Stomach smooth muscle (tissue), 2 donors: ENCODE measurements at regions not wholly inside any gene's neighbourhood (a gene's known extent, or its start where the extent isn't known, plus 50 kb on each side); places are given as distances from the start of the nearest gene placed in this dataset.

Experiments used
- H3K27ac ChIP-seq: one replicate; pipeline ENCODE4 v1.7.0; 2013; ENCODE audit warnings: mild to moderate bottlenecking, low read length, inconsistent platforms
- H3K27me3 ChIP-seq, 2 donors: one replicate each; pipeline ENCODE4 v1.7.0; 2013; ENCODE audit warnings: low read length in 2 of 2; ENCODE audit not compliant: insufficient read depth in 2 of 2, control insufficient read depth in 1 of 2
- H3K36me3 ChIP-seq, 2 donors: one replicate each; pipeline ENCODE4 v1.7.0; 2013; ENCODE audit warnings: low read length in 2 of 2; ENCODE audit not compliant: control insufficient read depth in 2 of 2, insufficient read depth in 2 of 2
- H3K4me1 ChIP-seq: one replicate; pipeline ENCODE4 v1.7.0; 2013; ENCODE audit warnings: low read length; ENCODE audit not compliant: control insufficient read depth, insufficient read depth
- H3K4me3 ChIP-seq, 2 donors: one replicate each; pipeline ENCODE4 v1.7.0; 2013; ENCODE audit warnings: low read length in 2 of 2
- H3K9ac ChIP-seq, 2 donors: one replicate each; pipeline ENCODE4 v1.7.0; 2013; ENCODE audit warnings: low read length in 2 of 2, mild to moderate bottlenecking in 1 of 2
- H3K9me3 ChIP-seq, 2 donors: one replicate each; pipeline ENCODE4 v1.7.0; 2013; ENCODE audit warnings: low read length in 2 of 2; ENCODE audit not compliant: control insufficient read depth in 2 of 2
- donor health status: healthy.
- donor health status: Pancreatic carcinoma.

- H3K36me3 ChIP-seq: no peaks in the 10 kb centered on the region
- H3K9me3 ChIP-seq: no peaks in the 10 kb centered on the region
- no peak overlapping the region for H3K27ac ChIP-seq
- no peak overlapping the region for H3K9ac ChIP-seq
- no peaks in the 10 kb centered on the region for H3K27me3 ChIP-seq
- no peaks in the 10 kb centered on the region for H3K4me1 ChIP-seq
- H3K4me3 ChIP-seq: no peak overlapping the region
Observed at GRCh38 chr4:74531963-74532794, 87.2 kb downstream of the AREG start.

- H3K9me3 ChIP-seq: no peaks in the 10 kb centered on the region
- no peak overlapping the region for H3K9ac ChIP-seq
- H3K36me3 ChIP-seq: no peaks in the 10 kb centered on the region
- no peaks in the 10 kb centered on the region for H3K4me1 ChIP-seq
- H3K4me3 ChIP-seq: no peak overlapping the region
- no peak overlapping the region for H3K27ac ChIP-seq
- no peaks in the 10 kb centered on the region for H3K27me3 ChIP-seq
Observed at GRCh38 chr4:74534121-74534520, 89.2 kb downstream of the AREG start.

GRCh38 chr4:74534936-74535335 is 90.0 kb downstream of the AREG start:
- Histone ChIP-seq H3K4me1 (no peaks in the 10 kb centered on the region), H3K27me3 (no peaks in the 10 kb centered on the region), H3K4me3 (no peak overlapping the region), H3K9ac (no peak overlapping the region), H3K36me3 (no peaks in the 10 kb centered on the region), H3K9me3 (no peaks in the 10 kb centered on the region), H3K27ac (no peak overlapping the region)

- Histone ChIP-seq H3K36me3 (no peaks in the 10 kb centered on the region), H3K9me3 (no peaks in the 10 kb centered on the region), H3K9ac (no peak overlapping the region), H3K4me3 (no peak overlapping the region), H3K4me1 (no peaks in the 10 kb centered on the region), H3K27ac (no peak overlapping the region), H3K27me3 (no peaks in the 10 kb centered on the region)
Observed at GRCh38 chr4:74535512-74535911, 90.6 kb downstream of the AREG start.

- H3K36me3 ChIP-seq: no peaks in the 10 kb centered on the region
- H3K4me1 ChIP-seq: no peaks in the 10 kb centered on the region
- no peak overlapping the region for H3K9ac ChIP-seq
- H3K4me3 ChIP-seq: no peak overlapping the region
- no peak overlapping the region for H3K27ac ChIP-seq
- no peaks in the 10 kb centered on the region for H3K9me3 ChIP-seq
- no peaks in the 10 kb centered on the region for H3K27me3 ChIP-seq
Observed at GRCh38 chr4:74536557-74536956, 91.6 kb downstream of the AREG start.

- Histone ChIP-seq H3K36me3 (no peaks in the 10 kb centered on the region), H3K27ac (no peak overlapping the region), H3K4me1 (no peaks in the 10 kb centered on the region), H3K9ac (no peak overlapping the region), H3K4me3 (no peak overlapping the region), H3K27me3 (no peaks in the 10 kb centered on the region), H3K9me3 (no peaks in the 10 kb centered on the region)
Observed at GRCh38 chr4:74537459-74537858, 92.5 kb downstream of the AREG start.

- Histone ChIP-seq H3K9ac (no peak overlapping the region), H3K27me3 (no peaks in the 10 kb centered on the region), H3K36me3 (no peaks in the 10 kb centered on the region), H3K4me3 (no peak overlapping the region), H3K4me1 (no peaks in the 10 kb centered on the region), H3K27ac (no peak overlapping the region), H3K9me3 (no peaks in the 10 kb centered on the region)
Observed at GRCh38 chr4:74539044-74539790, 94.3 kb downstream of the AREG start.

GRCh38 chr4:74540193-74540592 is 95.3 kb downstream of the AREG start:
- Histone ChIP-seq H3K27me3 (no peaks in the 10 kb centered on the region), H3K27ac (no peak overlapping the region), H3K9me3 (no peaks in the 10 kb centered on the region), H3K4me1 (no peaks in the 10 kb centered on the region), H3K9ac (no peak overlapping the region), H3K36me3 (no peaks in the 10 kb centered on the region), H3K4me3 (no peak overlapping the region)

GRCh38 chr4:74541667-74542066 is 96.7 kb downstream of the AREG start:
- Histone ChIP-seq H3K4me3 (no peak overlapping the region), H3K4me1 (no peaks in the 10 kb centered on the region), H3K27ac (no peak overlapping the region), H3K9ac (no peak overlapping the region), H3K36me3 (no peaks in the 10 kb centered on the region), H3K9me3 (no peaks in the 10 kb centered on the region), H3K27me3 (no peaks in the 10 kb centered on the region)

GRCh38 chr4:74543231-74543781 is 98.4 kb downstream of the AREG start:
- no peak overlapping the region for H3K27ac ChIP-seq
- no peaks in the 10 kb centered on the region for H3K27me3 ChIP-seq
- H3K9ac ChIP-seq: no peak overlapping the region
- no peaks in the 10 kb centered on the region for H3K9me3 ChIP-seq
- H3K36me3 ChIP-seq: no peaks in the 10 kb centered on the region
- H3K4me1 ChIP-seq: no peaks in the 10 kb centered on the region
- no peak overlapping the region for H3K4me3 ChIP-seq

GRCh38 chr4:74543983-74544382 is 99.0 kb downstream of the AREG start:
- H3K4me1 ChIP-seq: no peaks in the 10 kb centered on the region
- no peaks in the 10 kb centered on the region for H3K9me3 ChIP-seq
- H3K27ac ChIP-seq: no peak overlapping the region
- H3K27me3 ChIP-seq: no peaks in the 10 kb centered on the region
- no peak overlapping the region for H3K4me3 ChIP-seq
- H3K9ac ChIP-seq: no peak overlapping the region
- no peaks in the 10 kb centered on the region for H3K36me3 ChIP-seq
